Prostate gland (tissue), 2 donors: ENCODE measurements at regions not wholly inside any gene's neighbourhood (a gene's known extent, or its start where the extent isn't known, plus 50 kb on each side); places are given as distances from the start of the nearest gene placed in this dataset.
"Not testable (repeated sequence)": the region's sequence is repeated elsewhere in the genome, so short reads cannot be mapped to it uniquely, and the experiment has no call there.

Experiments used
- DNase-seq: peaks from one replicate; pipeline ENCODE4 v3.0.0-alpha.2; 2019; ENCODE audit warnings: low spot score
- H3K27ac ChIP-seq, 2 donors: fragments of 200-600 bp; sonication (generic); 2 replicates each; pipeline ENCODE4 v1.5.1; 2017 to 2019
- H3K27me3 ChIP-seq: fragments of 200-600 bp; sonication (generic); replicated peaks from 2 replicates; pipeline ENCODE4 v1.5.1; 2019; ENCODE audit not compliant: insufficient read depth
- H3K36me3 ChIP-seq, 2 donors: fragments of 200-600 bp; sonication (generic); 1 replicate in 1 of 2; 2 replicates in 1 of 2; pipeline versions ENCODE4 v1.5.1 to v1.8.1; 2017 to 2019
- H3K4me1 ChIP-seq: fragments of 200-600 bp; sonication (generic); replicated peaks from 2 replicates; pipeline ENCODE4 v1.5.1; 2019
- H3K4me3 ChIP-seq, 2 donors: fragments of 200-600 bp; sonication (generic); 2 replicates each; pipeline ENCODE4 v1.5.1; 2017 to 2019
- H3K9me3 ChIP-seq: fragments of 200-600 bp; sonication (generic); 2 replicates; pipeline ENCODE4 v1.5.1; 2017
- POLR2A ChIP-seq: fragments of 450-650 bp; IDR thresholded peaks from one replicate; pipeline ENCODE4 v1.6.1; 2016; ENCODE audit warnings: antibody characterized with exemption, mild to moderate bottlenecking
- POLR2AphosphoS5 ChIP-seq: sonication (generic); formaldehyde crosslinking; IDR thresholded peaks from one replicate; pipeline ENCODE4 v1.6.1; 2017; ENCODE audit warnings: antibody characterized with exemption
- WGBS: methylation state at CpG from one replicate; pipeline ENCODE4 v1.1.5; 2018; 5-methylcytosine and 5-hydroxymethylcytosine counted together
- intact Hi-C: fragments of 100-400 bp; cut with DNase I; formaldehyde crosslinking; loops from one replicate; pipeline ENCODE4 v1.14.2; 2022
- TF ChIP-seq, protein P1 (sequence below), 4 experiments: fragments of 200-600 bp in 2 of 4; fragments of 450-650 bp in 2 of 4; sonication (generic) in 2 of 4; IDR thresholded peaks; 1 replicate in 3 of 4; 2 replicates in 1 of 4; pipeline ENCODE4 v1.5.1; 2016 to 2019; ENCODE audit warnings: antibody characterized with exemption in 4 of 4, mild to moderate bottlenecking in 2 of 4, moderate library complexity in 2 of 4

DNA sequence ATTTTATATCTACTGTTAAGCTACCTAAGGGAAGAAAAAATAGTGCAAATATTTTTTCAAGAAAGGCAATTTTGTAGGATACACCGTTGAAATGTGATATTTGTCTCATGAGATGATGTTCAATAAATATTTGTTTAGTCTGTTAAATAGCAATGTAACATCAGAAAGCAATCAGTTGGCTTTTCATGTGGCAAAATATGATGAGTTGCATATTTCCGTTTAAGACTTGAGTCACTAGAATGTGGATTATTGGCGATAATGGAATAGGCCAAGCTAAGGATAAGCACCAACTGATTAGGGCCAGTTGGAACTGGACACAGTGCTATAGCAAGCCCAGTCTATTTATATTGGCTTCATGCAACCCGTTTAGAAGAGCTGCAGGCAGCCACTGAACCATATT, 250.4 kb upstream of the SLC16A7 start:
- WGBS, result 63% methylated on average over 4 of the region's 4 CpGs
- no peak for TF ChIP-seq POLR2A
- TF ChIP-seq POLR2AphosphoS5, result no peak
- TF ChIP-seq, protein P1, sequence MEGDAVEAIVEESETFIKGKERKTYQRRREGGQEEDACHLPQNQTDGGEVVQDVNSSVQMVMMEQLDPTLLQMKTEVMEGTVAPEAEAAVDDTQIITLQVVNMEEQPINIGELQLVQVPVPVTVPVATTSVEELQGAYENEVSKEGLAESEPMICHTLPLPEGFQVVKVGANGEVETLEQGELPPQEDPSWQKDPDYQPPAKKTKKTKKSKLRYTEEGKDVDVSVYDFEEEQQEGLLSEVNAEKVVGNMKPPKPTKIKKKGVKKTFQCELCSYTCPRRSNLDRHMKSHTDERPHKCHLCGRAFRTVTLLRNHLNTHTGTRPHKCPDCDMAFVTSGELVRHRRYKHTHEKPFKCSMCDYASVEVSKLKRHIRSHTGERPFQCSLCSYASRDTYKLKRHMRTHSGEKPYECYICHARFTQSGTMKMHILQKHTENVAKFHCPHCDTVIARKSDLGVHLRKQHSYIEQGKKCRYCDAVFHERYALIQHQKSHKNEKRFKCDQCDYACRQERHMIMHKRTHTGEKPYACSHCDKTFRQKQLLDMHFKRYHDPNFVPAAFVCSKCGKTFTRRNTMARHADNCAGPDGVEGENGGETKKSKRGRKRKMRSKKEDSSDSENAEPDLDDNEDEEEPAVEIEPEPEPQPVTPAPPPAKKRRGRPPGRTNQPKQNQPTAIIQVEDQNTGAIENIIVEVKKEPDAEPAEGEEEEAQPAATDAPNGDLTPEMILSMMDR (IDR thresholded peaks at IDR 0.05), result no peak
- no peaks in the 10 kb centered on the region for H3K4me1 ChIP-seq

DNA sequence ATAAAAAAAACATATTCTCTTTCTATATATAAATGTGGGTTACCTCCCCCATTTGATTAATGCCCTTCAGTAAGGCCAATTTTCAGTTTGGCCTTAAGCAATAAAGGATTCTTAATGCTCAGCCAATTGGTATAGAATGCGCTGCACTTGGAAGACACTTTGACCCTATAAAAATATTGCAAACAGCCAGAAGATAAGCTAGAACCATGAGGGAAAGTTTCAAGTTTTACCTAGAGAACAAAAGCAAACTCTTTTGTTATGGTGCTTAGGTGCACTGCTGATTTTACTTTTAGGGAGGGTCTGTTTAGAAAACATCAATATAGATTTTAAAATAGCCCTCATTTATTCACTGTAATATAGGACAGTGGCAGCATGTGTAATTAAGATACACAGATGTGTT, 251.6 kb upstream of the SLC16A7 start:
- TF ChIP-seq, protein P1 (IDR thresholded peaks at IDR 0.05), result no peak
- WGBS, result 0% methylated on average over 1 of the region's 1 CpG
- no peaks in the 10 kb centered on the region for H3K36me3 ChIP-seq
- H3K9me3 ChIP-seq, result no peaks in the 10 kb centered on the region
- intact Hi-C loops, result no loop called here
- no peaks in the 10 kb centered on the region for H3K27me3 ChIP-seq
- H3K4me3 ChIP-seq, result no peak overlapping the region
- no peak for DNase-seq
- H3K4me1 ChIP-seq, result no peaks in the 10 kb centered on the region
- H3K27ac ChIP-seq, result no peak overlapping the region

More for the DNA sequence above, 250.4 kb upstream of the SLC16A7 start:
- no peak for DNase-seq
- intact Hi-C loops, result no loop called here
- Histone ChIP-seq H3K4me3 (no peak overlapping the region), H3K36me3 (no peaks in the 10 kb centered on the region), H3K27me3 (no peaks in the 10 kb centered on the region), H3K9me3 (no peaks in the 10 kb centered on the region), H3K27ac (no peak overlapping the region)

DNA sequence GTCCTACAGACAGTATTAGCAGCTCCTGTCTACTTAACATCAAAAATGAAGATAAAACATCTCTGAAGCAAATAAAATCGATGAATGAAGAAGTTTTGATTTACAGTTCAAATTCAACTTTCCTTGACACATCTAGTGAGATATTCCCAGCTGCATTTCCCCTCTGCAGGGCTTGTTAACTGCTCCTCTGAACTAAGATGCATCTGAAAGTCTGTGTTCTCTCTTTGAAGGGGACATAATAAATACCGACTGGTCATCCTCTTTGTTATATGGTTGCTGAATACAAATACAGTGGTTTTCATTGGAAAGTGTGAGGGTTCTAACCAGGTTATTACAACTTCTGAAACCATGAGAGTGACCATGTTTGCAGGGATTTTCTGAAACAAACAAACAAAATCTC, 266.4 kb upstream of the SLC16A7 start:
- H3K4me3 ChIP-seq, result no peak overlapping the region
- H3K9me3 ChIP-seq, result no peaks in the 10 kb centered on the region
- intact Hi-C loops, result no loop called here
- 45% methylated on average over 2 of the region's 2 CpGs for WGBS
- TF ChIP-seq, protein P1 (IDR thresholded peaks at IDR 0.05), result no peak
- TF ChIP-seq POLR2A (no peak), POLR2AphosphoS5 (no peak)
- no peaks in the 10 kb centered on the region for H3K27me3 ChIP-seq
- no peaks in the 10 kb centered on the region for H3K36me3 ChIP-seq
- H3K4me1 ChIP-seq, result no peaks in the 10 kb centered on the region
- DNase-seq, result no peak
- no peak overlapping the region for H3K27ac ChIP-seq

DNA sequence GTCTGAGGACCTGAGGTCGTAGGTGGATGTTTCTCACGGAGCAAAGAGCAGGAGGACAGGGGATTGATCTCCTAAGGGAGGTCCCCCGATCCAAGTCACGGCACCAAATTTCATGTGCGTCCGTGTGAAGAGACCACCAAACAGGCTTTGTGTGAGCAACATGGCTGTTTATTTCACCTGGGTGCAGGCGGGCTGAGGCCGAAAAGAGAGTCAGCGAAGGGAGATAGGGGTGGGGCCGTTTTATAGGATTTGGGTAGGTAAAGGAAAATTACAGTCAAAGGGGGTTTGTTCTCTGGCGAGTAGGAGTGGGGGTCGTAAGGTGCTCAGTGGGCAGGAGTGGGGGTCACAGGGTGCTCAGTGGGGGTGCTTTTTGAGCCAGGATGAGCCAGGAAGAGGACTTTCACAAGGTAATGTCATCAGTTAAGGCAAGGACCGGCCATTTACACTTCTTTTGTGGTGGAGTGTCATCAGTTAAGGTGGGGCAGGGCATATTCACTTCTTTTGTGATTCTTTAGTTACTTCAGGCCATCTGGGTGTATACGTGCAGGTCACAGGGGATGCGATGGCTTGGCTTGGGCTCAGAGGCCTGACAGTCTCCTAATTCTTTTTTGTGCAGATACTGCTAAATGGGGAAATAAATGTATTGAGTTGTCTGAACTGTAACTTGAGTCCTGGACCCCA, 267.3 kb upstream of the SLC16A7 start:
- intact Hi-C loops, H3K4me3 ChIP-seq, H3K9me3 ChIP-seq, H3K36me3 ChIP-seq, H3K4me1 ChIP-seq, DNase-seq, H3K27me3 ChIP-seq, H3K27ac ChIP-seq: not testable (repeated sequence)
- 90% methylated on average over 15 of the region's 15 CpGs for WGBS

DNA sequence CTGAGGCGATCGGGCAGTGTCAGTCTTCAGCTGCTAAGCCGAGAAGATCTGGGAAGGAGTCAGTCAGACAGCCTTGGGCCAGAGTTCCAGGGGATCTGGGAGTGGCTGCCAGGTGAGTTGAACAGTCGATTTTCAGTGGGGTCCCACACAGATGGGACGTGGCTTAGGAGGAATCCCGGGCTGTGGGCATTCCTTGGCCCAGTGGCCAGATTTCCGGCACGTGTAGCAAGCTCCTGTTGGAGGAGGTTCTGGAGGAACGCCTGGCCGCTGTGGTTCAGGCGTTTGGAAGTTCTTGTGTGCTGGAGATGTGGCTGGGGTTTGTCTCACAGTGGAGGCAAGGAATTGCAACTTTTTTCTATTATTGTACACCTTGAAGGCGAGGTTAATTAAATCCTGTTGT, 269.4 kb upstream of the SLC16A7 start:
- H3K36me3 ChIP-seq, H3K4me3 ChIP-seq, H3K4me1 ChIP-seq, H3K9me3 ChIP-seq, DNase-seq, H3K27ac ChIP-seq, intact Hi-C loops, H3K27me3 ChIP-seq: not testable (repeated sequence)
- 95% methylated on average over 12 of the region's 12 CpGs for WGBS

DNA sequence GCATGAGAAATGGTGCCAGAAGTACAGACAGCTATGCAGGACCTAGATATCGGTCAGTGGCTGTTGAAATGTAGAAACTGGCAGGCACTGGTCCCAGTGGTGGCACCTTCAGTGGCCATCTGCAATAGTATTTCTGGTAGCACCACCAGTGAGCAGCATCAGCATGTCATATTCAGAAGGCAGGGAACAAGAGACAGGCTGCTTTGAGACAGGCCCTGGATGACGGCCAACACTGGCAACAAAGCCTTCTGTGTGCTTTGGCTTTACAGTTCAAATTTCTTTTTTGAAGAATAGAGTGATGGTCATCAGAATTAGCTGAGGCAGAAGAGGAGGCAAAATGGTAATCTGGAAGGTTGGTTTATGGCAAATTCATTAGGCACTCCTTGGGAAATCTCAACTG, 273.4 kb upstream of the SLC16A7 start:
- Histone ChIP-seq H3K36me3 (no peaks in the 10 kb centered on the region), H3K9me3 (no peaks in the 10 kb centered on the region), H3K27me3 (no peaks in the 10 kb centered on the region), H3K27ac (no peak overlapping the region), H3K4me1 (no peaks in the 10 kb centered on the region), H3K4me3 (no peak overlapping the region)
- TF ChIP-seq POLR2A (no peak), POLR2AphosphoS5 (no peak)
- TF ChIP-seq, protein P1 (IDR thresholded peaks at IDR 0.05), result no peak
- DNase-seq, result no peak
- WGBS, result 64% methylated on average over 2 of the region's 2 CpGs
- intact Hi-C loops, result no loop called here
